PC-9 (cell line): ENCODE measurements at regions not wholly inside any gene's neighbourhood (a gene's known extent, or its start where the extent isn't known, plus 50 kb on each side); places are given as distances from the start of the nearest gene placed in this dataset.

Source experiments
- CTCF ChIP-seq: fragments of 200-600 bp; sonication (generic); conservative IDR thresholded peaks from 2 replicates; pipeline ENCODE4 v1.6.1; 2017; ENCODE audit warnings: mixed run types, antibody characterized with exemption, mild to moderate bottlenecking, moderate library complexity
- EZH2 ChIP-seq: fragments of 200-600 bp; sonication (generic); IDR thresholded peaks from 2 replicates; pipeline ENCODE4 v1.8.0; 2017; ENCODE audit warnings: antibody characterized with exemption, low read depth

GRCh38 chr3:94778814-94779494, 716.1 kb downstream of the NSUN3 start:
- no peak for TF ChIP-seq CTCF
- no peak for TF ChIP-seq EZH2
